NOMO-1 (cell line): ENCODE measurements at regions not wholly inside any gene's neighbourhood (a gene's known extent, or its start where the extent isn't known, plus 50 kb on each side); places are given as distances from the start of the nearest gene placed in this dataset.

Source experiments
- DNase-seq, 2 experiments: peaks; one replicate each; lab custom pipeline; 2025; ENCODE audit not compliant: unreplicated experiment in 2 of 2; lab: John Stamatoyannopoulos, UW

DNA sequence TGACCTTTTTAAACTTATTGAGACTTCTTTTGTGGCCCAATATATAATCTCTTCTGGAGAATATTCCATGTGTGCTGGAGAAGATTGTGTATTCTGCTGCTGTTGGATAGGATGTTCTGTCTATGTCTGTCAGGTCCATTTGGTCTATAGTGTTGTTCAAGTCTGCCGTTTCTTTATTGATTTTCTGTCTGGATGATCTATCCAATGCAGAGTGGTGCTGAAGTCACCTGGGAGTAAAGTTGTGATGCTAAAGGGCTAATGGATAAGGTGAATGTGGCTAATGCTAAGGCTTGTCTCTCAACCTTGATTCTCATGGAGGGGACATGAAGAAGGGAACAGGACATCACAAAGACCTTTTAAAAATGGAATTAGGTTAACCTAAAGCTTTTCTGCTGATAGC is 72.0 kb upstream of the AP1S2 start:
- DNase-seq, result no peak

DNA sequence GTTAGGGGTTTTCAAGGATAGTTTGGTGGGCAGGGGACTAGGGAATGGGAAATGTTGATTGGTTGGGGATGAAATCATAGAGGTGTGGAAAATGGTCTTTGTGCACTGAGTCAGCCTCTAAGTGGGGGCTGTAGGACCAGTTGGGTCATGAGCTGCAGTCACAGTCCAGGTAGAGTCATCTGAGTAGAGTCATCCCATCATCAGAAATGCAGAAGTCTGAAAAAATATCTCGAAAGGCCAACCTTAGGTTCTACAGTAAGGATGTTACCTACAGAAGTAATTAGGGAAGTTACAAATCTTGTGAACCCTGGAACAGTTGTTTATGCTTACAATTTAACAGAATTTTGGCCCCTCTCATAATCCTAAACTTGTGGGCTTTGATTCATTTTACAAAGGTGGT is 63.4 kb upstream of the AP1S2 start:
- no peak for DNase-seq

DNA sequence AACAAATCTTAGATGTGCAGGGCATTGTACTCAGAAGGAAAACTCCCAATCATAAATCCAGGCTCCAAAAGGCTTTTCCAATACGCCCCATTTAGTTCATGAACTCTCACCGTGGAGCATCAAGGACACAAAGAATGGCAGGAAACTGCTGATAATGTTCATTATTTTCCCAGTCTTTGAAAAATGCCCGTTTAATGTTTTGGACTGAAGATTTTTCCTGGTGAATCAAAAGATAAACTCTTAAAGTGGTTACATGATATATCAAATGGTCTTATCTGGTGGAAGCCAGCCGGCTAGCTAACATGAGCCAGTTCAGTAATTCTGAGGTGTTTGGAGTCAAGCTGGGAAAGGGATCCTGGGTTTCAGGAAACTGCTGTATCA is 62.1 kb upstream of the AP1S2 start:
- no peak for DNase-seq

DNA sequence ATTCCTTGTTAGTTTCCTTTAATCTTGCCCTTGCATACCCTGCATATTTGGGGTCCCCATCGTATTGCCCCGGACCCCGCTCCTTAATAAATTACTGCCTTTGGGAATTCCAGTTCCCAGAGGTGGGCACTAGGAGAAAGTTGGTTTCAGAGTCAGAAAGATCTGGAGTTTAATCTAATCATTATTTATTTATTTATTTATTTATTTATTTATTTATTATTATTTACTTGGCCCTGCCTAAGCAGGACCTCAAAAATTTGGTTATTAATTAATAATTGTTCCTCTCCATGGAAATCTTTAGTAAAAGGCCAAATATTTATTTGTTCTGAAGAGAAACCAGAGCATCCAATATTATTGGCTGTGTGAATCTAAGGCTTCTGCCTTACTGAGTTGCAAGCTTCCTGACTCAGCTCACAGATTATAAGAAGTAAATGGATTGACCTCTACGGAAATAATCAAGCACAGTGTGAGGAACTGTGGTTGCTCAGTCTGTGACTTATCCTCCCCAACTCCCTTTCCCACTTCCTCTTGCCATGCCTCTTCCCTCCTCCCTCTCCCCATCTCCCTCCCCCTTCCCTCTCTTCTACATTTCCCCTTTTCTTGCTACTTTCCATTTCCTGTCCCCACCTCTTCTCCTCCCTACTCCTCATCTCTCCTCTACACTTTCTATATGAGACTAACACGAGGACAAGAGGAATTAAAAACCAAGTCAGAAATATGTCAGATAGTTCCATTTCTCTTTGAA is 61.5 kb upstream of the AP1S2 start:
- DNase-seq, result peak in 1 of 2 experiments; percentile 60

DNA sequence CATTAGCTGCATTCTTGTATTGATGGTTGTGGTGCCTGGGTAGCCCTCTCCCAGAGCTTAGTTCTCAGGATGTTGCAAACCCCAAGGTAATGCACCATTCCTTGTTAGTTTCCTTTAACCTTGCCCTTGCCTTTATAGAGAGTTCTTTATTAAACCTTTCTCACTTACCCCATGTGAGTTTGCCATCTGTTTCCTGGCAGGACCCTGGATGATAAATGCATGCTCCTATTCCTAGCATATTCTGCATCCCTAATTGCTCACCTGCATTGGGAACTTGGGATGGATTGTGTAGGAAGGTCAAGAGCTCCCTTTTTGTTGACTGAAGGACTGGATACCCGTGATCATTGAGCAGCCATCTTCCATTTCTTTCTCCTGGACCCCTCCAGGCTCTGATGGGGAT is 59.9 kb upstream of the AP1S2 start:
- DNase-seq, result no peak

DNA sequence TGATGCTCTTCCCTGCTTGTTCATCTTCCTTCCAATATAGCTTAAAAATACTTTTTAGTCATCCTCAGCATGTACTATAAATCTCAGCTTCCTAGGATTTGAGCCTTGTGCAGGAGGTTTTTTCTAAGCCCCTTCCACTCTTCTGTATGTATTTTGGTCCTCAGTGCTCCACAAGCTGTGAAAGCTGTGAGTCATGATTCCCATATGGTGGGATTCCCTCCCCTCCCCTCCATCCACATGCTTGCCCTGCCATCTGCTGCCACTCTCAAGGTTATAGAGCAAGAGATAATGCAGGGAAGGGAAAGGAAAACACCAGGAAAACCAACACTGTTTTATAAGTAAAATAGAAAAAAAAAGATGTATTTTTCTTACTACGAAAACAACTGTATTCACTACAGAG is 58.5 kb upstream of the AP1S2 start:
- DNase-seq, result no peak

DNA sequence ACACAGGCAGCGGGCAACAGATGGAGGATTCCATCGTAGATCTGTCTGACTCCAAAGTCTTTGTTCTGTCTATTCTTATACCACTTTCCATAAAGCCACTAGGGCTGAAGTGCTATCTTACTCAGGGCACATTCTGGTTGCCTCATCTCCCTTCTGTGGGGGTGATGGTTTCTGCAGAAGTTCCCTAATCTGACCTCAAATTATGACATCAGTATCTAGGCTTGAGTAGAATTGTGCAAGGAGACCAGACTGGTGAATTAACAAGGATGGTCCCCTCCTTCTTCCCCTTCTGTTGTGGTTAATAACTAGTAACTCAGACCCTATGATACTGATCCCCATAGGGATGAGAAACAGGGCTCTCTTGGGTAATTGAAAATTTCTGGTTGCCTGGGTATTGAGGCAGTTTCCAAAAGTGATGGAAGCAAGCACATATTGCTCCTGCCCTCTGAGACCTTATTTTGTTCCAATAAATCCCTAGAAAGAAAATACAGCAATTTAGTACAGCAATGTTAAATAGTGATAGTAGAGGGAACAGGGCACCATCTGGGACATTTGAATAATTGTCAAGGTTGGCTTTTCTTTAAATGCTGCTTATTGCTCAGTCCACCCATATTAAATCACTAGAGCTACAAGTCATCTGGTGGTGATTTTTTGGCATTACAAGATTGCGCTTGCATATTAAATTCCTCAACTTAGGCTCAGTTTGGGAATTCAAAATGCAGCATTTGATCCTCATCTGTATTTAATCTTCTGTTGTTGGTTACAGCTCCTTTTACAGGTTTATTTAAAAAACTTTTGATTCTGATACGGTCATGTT is 57.3 kb upstream of the AP1S2 start:
- peak; percentile 97 to 99 for DNase-seq

DNA sequence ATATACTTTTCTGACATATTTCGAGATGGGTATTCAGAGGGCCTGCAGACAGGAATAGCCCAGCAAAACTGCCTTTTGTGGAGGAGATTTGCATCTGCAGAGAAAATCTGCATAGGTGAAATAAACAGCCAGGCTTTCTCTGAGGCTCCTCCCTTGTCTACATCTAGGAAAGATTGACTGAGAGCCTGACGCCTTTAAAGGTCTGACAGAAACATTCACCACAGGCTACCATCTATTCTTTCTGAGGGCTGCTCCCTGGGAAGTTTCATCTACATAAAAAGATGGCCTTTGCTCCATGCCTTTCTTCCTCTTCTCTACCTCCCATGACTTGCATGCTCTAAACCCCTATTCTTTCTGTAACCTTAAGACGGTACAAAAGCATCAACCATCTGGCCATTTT is 55.0 kb upstream of the AP1S2 start:
- DNase-seq, result no peak

DNA sequence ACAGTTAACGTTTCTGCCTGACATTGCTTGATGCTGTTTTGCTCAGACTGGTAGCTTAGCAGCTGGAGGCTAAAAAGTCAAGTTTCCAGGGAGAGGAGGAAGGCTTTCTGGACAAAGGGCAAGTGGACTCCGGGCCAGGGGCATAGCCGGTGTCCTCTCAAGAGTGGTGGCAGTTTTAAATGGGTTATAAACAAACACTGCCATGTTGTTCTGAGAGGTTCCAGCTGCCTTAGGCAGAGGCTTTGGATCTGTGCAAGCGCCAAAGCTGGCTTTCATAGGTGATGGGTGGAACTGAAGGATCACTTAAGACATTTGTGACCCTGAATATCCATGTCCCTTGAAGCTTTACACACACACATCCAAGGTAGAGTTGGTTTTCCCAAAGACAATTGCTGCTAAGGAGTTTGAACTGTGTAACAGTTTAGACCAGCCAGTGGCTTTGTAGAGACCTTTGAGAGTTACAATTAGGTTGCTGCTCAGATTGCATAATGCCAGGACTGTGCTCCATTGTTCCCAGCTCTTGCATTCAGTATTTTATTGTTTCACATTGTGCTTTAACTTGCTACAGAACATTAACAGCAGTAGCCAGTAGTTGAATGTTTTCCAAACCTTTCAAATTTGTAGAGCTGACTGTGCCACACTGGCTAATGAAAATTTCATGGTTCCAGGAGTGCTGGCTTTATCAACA is 54.1 kb upstream of the AP1S2 start:
- DNase-seq, result no peak

DNA sequence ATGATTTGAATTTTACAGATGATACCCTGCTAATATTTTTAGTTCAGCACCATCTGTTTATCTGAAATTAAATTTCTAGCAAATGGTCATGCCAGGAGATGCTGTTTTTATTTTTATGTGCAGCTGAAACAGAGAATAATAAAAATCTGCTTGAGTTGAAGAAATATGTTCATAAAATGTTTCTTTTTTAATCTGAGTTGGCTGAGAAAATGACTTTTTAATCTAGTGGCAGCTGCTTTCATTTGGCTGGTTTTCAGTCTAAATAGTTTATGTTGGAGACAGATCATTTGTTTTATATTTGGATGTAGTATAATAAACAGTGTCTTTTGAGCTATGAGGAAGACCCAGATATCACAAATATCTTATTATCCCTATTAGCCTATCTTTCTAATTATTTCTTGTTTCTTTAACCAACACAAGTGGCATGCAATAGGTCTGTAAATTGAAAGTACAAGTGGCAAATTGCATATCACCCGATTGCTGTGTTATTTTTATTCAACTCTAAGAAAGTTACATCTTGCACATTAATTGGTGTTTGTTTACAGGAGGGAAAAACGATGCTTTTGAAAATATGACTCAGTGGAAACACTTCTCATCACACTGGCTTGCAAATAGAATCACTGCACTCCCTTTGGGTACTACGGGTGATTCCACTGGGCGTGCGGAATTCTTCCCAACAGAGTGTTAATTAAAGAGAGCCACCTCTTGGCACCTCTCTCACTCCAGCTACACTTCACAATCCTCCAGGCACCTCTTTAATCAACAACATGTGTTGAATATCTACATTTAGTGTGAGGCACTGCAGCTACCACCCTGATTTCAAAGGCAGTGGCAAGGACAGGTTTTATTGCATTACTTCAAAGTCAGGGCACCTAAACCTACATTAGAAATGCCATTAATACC is 51.7 kb upstream of the AP1S2 start:
- no peak for DNase-seq
